Neural crest cell (in vitro differentiated cells): ENCODE measurements at regions not wholly inside any gene's neighbourhood (a gene's known extent, or its start where the extent isn't known, plus 50 kb on each side); places are given as distances from the start of the nearest gene placed in this dataset.

Experiments
- DNase-seq: peaks from one replicate; pipeline ENCODE4 v3.0.0; 2021; ENCODE audit warnings: low read depth, mixed read lengths, low spot score
- H3K27ac Mint-ChIP-seq: one replicate; pipeline ENCODE4 v1.8.0; 2021; ENCODE audit warnings: mild to moderate bottlenecking, mixed read lengths; ENCODE audit not compliant: unreplicated experiment
- H3K27me3 Mint-ChIP-seq: 2 replicates; pipeline ENCODE4 v1.8.0; 2021; ENCODE audit warnings: low read depth, mild to moderate bottlenecking, mixed read lengths
- H3K36me3 Mint-ChIP-seq: 2 replicates; pipeline ENCODE4 v1.8.0; 2021; ENCODE audit warnings: low read depth, mild to moderate bottlenecking, mixed read lengths
- H3K4me1 Mint-ChIP-seq: 2 replicates; pipeline ENCODE4 v1.8.0; 2021; ENCODE audit warnings: mixed read lengths
- H3K4me3 Mint-ChIP-seq: one replicate; pipeline ENCODE4 v1.8.0; 2021; ENCODE audit warnings: mild to moderate bottlenecking, mixed read lengths
- H3K9me3 Mint-ChIP-seq: 2 replicates; pipeline ENCODE4 v1.8.0; 2021; ENCODE audit warnings: mixed read lengths
- CTCF ChIP-seq: fragments of 200-600 bp; sonication (generic); conservative IDR thresholded peaks from 2 replicates; pipeline ENCODE4 v1.5.0; 2021; ENCODE audit warnings: antibody characterized with exemption, mild to moderate bottlenecking

- no peak overlapping the region for H3K4me3 Mint-ChIP-seq
- H3K27me3 Mint-ChIP-seq: peaks cover 12% of the 10 kb centered on the region
- DNase-seq: no peak
- no peaks in the 10 kb centered on the region for H3K4me1 Mint-ChIP-seq
- no peaks in the 10 kb centered on the region for H3K9me3 Mint-ChIP-seq
- H3K36me3 Mint-ChIP-seq: no peaks in the 10 kb centered on the region
- TF ChIP-seq CTCF: no peak
- no peak overlapping the region for H3K27ac Mint-ChIP-seq
These were observed 70.1 kb upstream of the BZW1 start for GRCh38 chr2:200741468-200742202.

- Mint-ChIP-seq H3K4me3 (no peak overlapping the region), H3K9me3 (no peaks in the 10 kb centered on the region), H3K27ac (no peak overlapping the region), H3K36me3 (no peaks in the 10 kb centered on the region), H3K27me3 (peaks cover 9% of the 10 kb centered on the region), H3K4me1 (no peaks in the 10 kb centered on the region)
- DNase-seq: no peak
- no peak for TF ChIP-seq CTCF
These were observed 69.3 kb upstream of the BZW1 start for GRCh38 chr2:200742426-200742825.

GRCh38 chr2:200743042-200743676 is 68.6 kb upstream of the BZW1 start:
- no peaks in the 10 kb centered on the region for H3K4me1 Mint-ChIP-seq
- TF ChIP-seq CTCF: no peak
- peaks cover 9% of the 10 kb centered on the region for H3K27me3 Mint-ChIP-seq
- no peaks in the 10 kb centered on the region for H3K36me3 Mint-ChIP-seq
- H3K27ac Mint-ChIP-seq: no peak overlapping the region
- H3K9me3 Mint-ChIP-seq: no peaks in the 10 kb centered on the region
- H3K4me3 Mint-ChIP-seq: no peak overlapping the region
- DNase-seq: no peak

- no peak overlapping the region for H3K27ac Mint-ChIP-seq
- no peak for DNase-seq
- H3K4me3 Mint-ChIP-seq: no peak overlapping the region
- no peaks in the 10 kb centered on the region for H3K36me3 Mint-ChIP-seq
- H3K27me3 Mint-ChIP-seq: peaks cover 6% of the 10 kb centered on the region
- H3K4me1 Mint-ChIP-seq: no peaks in the 10 kb centered on the region
- TF ChIP-seq CTCF: no peak
- H3K9me3 Mint-ChIP-seq: no peaks in the 10 kb centered on the region
These were observed 67.5 kb upstream of the BZW1 start for GRCh38 chr2:200744201-200744602.

- H3K36me3 Mint-ChIP-seq: no peaks in the 10 kb centered on the region
These were observed 65.4 kb upstream of the BZW1 start for GRCh38 chr2:200746301-200746700.

More at GRCh38 chr2:200746301-200746700, 65.4 kb upstream of the BZW1 start:
- Mint-ChIP-seq H3K9me3 (no peaks in the 10 kb centered on the region), H3K27ac (no peak overlapping the region), H3K4me3 (no peak overlapping the region), H3K27me3 (no peaks in the 10 kb centered on the region), H3K4me1 (no peaks in the 10 kb centered on the region)
- DNase-seq: no peak
- no peak for TF ChIP-seq CTCF
